ENCODE measurements at regions not wholly inside any gene's neighbourhood (a gene's known extent, or its start where the extent isn't known, plus 50 kb on each side); places are given as distances from the start of the nearest gene placed in this dataset.

DNA sequence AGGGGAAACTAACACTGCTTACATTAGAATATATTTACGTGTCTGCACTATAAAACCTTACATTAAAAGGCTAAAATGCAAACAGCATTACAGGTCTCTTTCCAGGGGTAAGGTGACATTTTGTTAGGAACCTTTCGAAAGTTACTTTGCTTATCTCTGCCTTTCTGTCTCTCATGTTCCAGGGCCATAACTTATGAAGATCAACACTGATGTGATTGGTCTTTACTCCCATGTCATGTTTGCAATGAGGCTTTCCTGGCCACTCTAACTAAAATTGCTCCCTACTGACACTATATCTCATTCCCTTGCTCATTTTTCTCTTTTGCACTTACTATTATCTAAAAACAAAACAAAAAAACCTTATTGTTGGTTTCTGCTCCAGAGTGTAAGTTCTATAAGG is 119.0 kb downstream of the JRKL start:
- TF ChIP-seq, protein P1, sequence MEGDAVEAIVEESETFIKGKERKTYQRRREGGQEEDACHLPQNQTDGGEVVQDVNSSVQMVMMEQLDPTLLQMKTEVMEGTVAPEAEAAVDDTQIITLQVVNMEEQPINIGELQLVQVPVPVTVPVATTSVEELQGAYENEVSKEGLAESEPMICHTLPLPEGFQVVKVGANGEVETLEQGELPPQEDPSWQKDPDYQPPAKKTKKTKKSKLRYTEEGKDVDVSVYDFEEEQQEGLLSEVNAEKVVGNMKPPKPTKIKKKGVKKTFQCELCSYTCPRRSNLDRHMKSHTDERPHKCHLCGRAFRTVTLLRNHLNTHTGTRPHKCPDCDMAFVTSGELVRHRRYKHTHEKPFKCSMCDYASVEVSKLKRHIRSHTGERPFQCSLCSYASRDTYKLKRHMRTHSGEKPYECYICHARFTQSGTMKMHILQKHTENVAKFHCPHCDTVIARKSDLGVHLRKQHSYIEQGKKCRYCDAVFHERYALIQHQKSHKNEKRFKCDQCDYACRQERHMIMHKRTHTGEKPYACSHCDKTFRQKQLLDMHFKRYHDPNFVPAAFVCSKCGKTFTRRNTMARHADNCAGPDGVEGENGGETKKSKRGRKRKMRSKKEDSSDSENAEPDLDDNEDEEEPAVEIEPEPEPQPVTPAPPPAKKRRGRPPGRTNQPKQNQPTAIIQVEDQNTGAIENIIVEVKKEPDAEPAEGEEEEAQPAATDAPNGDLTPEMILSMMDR (IDR thresholded peaks at IDR 0.05), result no peak
- TF ChIP-seq POLR2AphosphoS5 (IDR thresholded peaks at IDR 0.05) (no peak), EP300 (IDR thresholded peaks at IDR 0.05; ENCODE audit: low read depth) (no peak)
